Activated T-cell treated with anti-CD3 and anti-CD28 coated beads, Interleukin-2, amount 50 U/mL, for 72 hours (primary cell): ENCODE measurements at regions not wholly inside any gene's neighbourhood (a gene's known extent, or its start where the extent isn't known, plus 50 kb on each side); places are given as distances from the start of the nearest gene placed in this dataset.

Experiments used
- ATAC-seq, 2 donors: fragments of 150-1000 bp; cut with Tn5 transposase; replicated peaks in 1 of 2; 2 replicates each; pipeline ENCODE4 v1.10.0; 2021; ENCODE audit warnings: moderate library complexity in 2 of 2, mild to moderate bottlenecking in 1 of 2
- DNase-seq, 2 donors: peaks; one replicate each; pipeline ENCODE4 v3.0.0; 2021 to 2022; ENCODE audit warnings: mixed read lengths in 1 of 2
- H3K27ac Mint-ChIP-seq: one replicate; pipeline ENCODE4 v1.8.0; 2022; ENCODE audit warnings: mild to moderate bottlenecking, moderate library complexity, mixed read lengths
- H3K27me3 Mint-ChIP-seq: one replicate; pipeline ENCODE4 v1.8.0; 2022; ENCODE audit warnings: low read depth, mixed read lengths
- H3K36me3 Mint-ChIP-seq, 2 donors: one replicate each; pipeline ENCODE4 v1.8.0; 2022; ENCODE audit warnings: mixed read lengths in 2 of 2, mild to moderate bottlenecking in 1 of 2; ENCODE audit not compliant: insufficient read depth in 2 of 2
- H3K4me1 Mint-ChIP-seq: one replicate; pipeline ENCODE4 v1.8.0; 2022; ENCODE audit warnings: low read depth, mixed read lengths
- H3K4me3 Mint-ChIP-seq, 2 donors: one replicate each; pipeline ENCODE4 v1.8.0; 2022; ENCODE audit warnings: mild to moderate bottlenecking in 2 of 2, mixed read lengths in 2 of 2, moderate library complexity in 2 of 2
- H3K9me3 Mint-ChIP-seq, 2 donors: one replicate each; pipeline ENCODE4 v1.8.0; 2022; ENCODE audit warnings: mixed read lengths in 2 of 2

DNA sequence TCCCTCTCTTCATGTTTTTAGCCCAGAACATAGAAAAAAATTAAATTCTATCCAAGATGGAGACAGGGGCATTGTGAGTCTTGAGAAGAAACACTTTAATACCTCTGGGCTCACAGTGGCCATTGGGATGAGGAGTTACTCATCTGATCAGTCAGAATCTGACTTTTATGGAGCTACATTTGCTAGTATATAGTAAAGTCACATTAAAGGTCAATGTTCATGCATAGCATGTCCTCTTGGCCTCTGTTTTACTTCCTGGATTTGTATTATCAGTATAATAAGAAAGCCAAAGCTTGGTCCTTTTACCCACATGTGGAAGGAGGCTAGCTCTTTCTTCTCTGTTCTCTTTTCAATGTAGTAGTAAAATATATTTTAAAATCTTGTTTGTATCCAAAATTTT, 93.6 kb upstream of the CNOT2 start:
- no peak for DNase-seq
- Mint-ChIP-seq H3K27me3 (peaks cover 13% of the 10 kb centered on the region), H3K36me3 (peaks cover 4 to 6% of the 10 kb centered on the region in 2 donors), H3K4me3 (no peak overlapping the region), H3K9me3 (peaks cover 0 to 4% of the 10 kb centered on the region in 2 donors), H3K4me1 (no peaks in the 10 kb centered on the region), H3K27ac (no peak overlapping the region)
- ATAC-seq: no peak

DNA sequence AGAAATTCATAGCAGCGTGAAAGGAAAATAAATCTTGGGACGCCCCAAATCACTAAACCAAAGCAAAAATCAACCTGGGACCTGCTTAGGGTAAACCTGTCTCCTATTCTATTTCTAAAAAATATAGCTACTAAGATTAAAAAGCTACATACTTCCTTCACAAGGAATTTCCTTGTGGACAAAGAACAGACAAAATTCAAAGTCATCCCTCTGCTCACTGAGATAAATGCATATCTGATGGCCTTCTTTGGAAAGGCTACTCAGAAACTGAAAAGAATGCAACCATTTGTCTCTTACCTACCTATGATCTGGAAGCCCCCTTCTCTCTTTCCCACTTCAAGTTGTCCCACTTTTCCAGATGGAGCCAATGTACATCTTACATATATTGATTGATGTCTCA, 93.0 kb upstream of the CNOT2 start:
- Mint-ChIP-seq H3K27ac (no peak overlapping the region), H3K4me1 (no peaks in the 10 kb centered on the region), H3K9me3 (peaks cover 0 to 4% of the 10 kb centered on the region in 2 donors), H3K4me3 (no peak overlapping the region), H3K36me3 (peaks cover 4 to 6% of the 10 kb centered on the region in 2 donors), H3K27me3 (peaks cover 13% of the 10 kb centered on the region)
- no peak for DNase-seq
- no peak for ATAC-seq

DNA sequence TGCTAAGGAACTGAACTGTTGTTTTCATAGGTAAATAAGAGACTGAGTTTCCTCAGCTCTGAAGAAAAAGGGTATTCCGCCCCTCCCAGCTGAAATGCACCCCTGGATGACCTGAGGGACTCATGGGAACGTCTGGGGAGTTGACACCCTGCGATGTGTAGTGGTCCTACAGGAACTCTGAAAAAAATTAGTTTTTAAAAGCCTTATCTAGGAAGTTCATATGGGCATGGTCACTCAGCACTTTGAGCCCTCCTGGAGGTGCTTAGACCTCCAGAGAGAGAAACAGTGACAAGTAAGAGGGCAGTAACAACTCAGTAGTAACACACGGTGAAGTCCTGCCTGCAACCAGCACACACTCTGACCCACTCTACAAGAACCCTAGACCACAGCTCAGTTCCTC, 91.2 kb upstream of the CNOT2 start:
- Mint-ChIP-seq H3K4me1 (no peaks in the 10 kb centered on the region), H3K27ac (no peak overlapping the region), H3K36me3 (peaks cover 4 to 6% of the 10 kb centered on the region in 2 donors), H3K4me3 (no peak overlapping the region), H3K9me3 (peaks cover 0 to 6% of the 10 kb centered on the region in 2 donors), H3K27me3 (peaks cover 13% of the 10 kb centered on the region)
- no peak for DNase-seq
- ATAC-seq: no peak

DNA sequence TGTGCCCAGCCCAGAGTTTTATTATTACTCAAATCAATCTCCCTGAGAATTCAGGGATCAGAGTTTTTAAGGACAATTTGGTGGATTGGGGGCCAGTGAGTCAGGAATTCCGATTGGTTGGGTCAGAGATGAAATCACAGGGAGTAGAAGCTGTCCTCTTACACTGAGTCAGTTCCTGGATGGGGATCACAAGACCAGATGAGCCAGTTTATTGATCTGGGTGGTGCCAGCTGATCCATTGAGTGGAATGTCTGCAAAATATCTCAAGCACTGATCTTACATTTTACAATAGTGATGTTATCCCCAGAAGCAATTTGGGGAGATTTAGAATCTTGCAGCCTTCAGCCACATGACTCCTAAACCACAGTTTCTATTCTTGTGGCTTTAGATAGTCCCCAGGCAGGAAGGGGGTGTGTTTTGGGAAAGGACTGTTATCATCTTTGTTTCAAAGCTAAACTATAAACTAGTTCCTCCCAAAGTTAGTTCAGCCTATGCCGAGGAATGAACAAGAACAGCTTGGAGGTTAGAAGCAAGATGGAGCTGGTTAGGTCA, 89.1 kb upstream of the CNOT2 start:
- Mint-ChIP-seq H3K9me3 (peaks cover 4 to 14% of the 10 kb centered on the region in 2 donors), H3K27ac (no peak overlapping the region), H3K4me3 (no peak overlapping the region), H3K4me1 (no peaks in the 10 kb centered on the region), H3K36me3 (peaks cover 7 to 10% of the 10 kb centered on the region in 2 donors), H3K27me3 (peaks cover 15% of the 10 kb centered on the region)
- DNase-seq (no peak), ATAC-seq (no peak)

DNA sequence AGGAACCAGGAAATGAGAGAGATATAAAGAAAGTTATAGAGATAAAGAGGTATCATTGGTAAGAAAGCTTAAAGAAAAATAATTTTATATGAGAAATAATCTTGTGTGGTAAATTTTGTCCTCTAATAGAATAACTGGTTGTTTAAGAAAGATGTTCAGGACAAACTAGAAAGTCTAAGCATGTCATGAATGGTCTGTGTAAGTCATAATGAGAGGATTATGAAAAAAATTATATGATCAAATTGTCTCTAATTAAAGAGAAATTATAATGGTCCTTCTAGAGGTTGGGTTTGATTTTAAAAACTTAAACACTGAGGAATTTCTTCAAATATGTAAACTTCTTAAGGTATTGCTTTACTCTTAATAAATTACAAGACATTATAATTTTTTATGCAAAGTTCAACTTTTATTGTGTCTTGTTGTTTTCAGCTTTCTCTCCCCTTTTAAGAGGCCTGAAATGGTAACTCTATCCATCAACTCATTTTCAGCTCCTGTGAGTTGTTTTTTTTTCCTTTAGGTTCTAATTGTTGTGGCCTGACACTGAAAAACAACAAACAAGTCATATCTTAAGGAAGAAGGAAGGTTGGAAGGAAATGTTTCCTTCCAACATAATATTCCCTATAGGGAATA, 88.2 kb upstream of the CNOT2 start:
- Mint-ChIP-seq H3K27me3 (peaks cover 14% of the 10 kb centered on the region), H3K36me3 (peaks cover 7 to 10% of the 10 kb centered on the region in 2 donors), H3K9me3 (peaks cover 4 to 14% of the 10 kb centered on the region in 2 donors), H3K4me1 (no peaks in the 10 kb centered on the region), H3K4me3 (no peak overlapping the region), H3K27ac (no peak overlapping the region)
- ATAC-seq: no peak
- no peak for DNase-seq

DNA sequence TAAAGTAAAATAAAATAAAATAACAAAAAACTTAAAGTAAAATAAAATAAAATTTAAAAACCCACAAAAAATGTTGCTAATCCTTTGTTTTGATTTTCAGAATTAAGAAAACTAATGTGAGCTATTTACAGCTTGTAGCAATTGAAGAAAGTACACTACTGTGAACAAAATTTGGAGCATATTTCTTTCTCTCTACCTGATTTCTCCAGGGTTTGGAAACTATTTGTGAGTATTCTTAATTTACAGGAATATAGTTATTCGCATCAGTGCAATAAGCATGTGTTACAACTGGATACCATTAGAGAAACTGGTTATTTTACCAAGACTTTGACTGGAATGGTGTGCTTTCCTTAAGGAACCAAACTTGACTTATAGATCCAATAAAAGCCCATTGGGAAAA, 86.1 kb upstream of the CNOT2 start:
- H3K4me1 Mint-ChIP-seq: no peaks in the 10 kb centered on the region
- no peak for ATAC-seq
- no peak for DNase-seq
- H3K27ac Mint-ChIP-seq: no peak overlapping the region
- no peak overlapping the region for H3K4me3 Mint-ChIP-seq
- H3K27me3 Mint-ChIP-seq: peaks cover 7% of the 10 kb centered on the region
- peaks cover 7 to 10% of the 10 kb centered on the region in 2 donors for H3K36me3 Mint-ChIP-seq
- H3K9me3 Mint-ChIP-seq: peaks cover 5 to 18% of the 10 kb centered on the region in 2 donors

DNA sequence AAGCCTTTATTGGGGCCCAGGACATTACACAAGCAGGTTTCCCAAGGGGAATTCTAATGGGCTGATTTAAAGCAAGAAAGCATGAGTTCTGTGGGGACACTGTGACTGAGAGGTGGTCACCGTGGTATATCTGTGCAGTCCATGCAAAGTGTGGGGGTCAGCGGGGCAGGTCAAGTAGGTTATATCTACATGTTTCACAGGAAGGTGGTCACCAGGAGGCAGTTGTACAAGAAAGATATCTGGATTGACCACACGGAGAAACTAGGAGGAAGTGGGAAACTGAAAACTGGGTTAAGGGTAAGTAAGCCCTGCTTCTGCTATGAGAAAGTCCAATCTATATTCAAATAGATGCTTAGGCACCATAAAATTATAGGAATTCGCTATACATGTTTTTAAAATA, 77.8 kb upstream of the CNOT2 start:
- Mint-ChIP-seq H3K4me3 (no peak overlapping the region), H3K9me3 (peaks cover under 1 to 4% of the 10 kb centered on the region in 2 donors), H3K4me1 (no peaks in the 10 kb centered on the region), H3K36me3 (no peaks in the 10 kb centered on the region), H3K27me3 (no peaks in the 10 kb centered on the region), H3K27ac (no peak overlapping the region)
- DNase-seq (no peak), ATAC-seq (no peak)

DNA sequence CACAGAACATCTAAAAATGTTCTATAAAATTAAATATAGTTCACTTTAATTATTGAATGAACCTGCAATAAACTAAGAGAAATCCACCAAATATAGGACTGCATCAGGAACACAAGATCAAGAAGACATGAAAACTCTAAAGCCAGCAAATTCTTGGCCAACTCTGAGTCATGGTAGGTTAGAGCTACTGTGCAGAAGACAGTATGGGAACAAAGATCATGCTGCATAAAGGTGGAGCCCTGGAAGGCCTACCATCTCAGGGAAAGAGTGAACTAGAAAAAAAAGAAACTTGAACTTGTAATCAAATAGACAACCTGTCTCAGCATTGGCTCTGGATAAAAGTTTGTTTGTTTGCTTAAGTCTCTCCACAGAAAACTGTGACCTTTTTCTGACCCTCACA, 66.9 kb upstream of the CNOT2 start:
- H3K27me3 Mint-ChIP-seq: no peaks in the 10 kb centered on the region
- H3K9me3 Mint-ChIP-seq: peaks cover 1 to 2% of the 10 kb centered on the region in 2 donors
- no peak overlapping the region for H3K27ac Mint-ChIP-seq
- no peak overlapping the region for H3K4me3 Mint-ChIP-seq
- ATAC-seq: no peak
- DNase-seq: no peak
- no peaks in the 10 kb centered on the region for H3K36me3 Mint-ChIP-seq
- H3K4me1 Mint-ChIP-seq: no peaks in the 10 kb centered on the region

DNA sequence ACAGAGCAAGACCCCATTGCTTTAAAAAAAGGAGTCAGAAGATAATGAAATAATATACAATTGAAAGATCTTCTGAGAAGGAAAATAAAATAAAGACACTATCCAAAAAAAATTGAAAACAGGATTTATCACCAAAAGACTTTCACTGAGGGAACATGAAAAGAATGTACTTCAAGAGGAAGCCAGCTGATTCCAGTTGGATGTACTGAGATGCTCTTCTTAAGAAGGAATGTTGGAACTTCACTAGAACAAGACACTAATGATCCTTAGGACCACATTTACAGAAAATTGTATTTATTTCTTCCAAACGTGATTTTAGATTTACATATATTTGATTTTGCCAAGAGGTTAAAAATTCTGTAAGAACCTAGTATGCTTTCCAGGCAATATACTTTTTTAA, 65.6 kb upstream of the CNOT2 start:
- peaks cover 2 to 5% of the 10 kb centered on the region in 2 donors for H3K9me3 Mint-ChIP-seq
- no peak overlapping the region for H3K27ac Mint-ChIP-seq
- DNase-seq: no peak
- no peaks in the 10 kb centered on the region for H3K27me3 Mint-ChIP-seq
- H3K4me1 Mint-ChIP-seq: no peaks in the 10 kb centered on the region
- H3K4me3 Mint-ChIP-seq: no peak overlapping the region
- H3K36me3 Mint-ChIP-seq: no peaks in the 10 kb centered on the region
- ATAC-seq: no peak

DNA sequence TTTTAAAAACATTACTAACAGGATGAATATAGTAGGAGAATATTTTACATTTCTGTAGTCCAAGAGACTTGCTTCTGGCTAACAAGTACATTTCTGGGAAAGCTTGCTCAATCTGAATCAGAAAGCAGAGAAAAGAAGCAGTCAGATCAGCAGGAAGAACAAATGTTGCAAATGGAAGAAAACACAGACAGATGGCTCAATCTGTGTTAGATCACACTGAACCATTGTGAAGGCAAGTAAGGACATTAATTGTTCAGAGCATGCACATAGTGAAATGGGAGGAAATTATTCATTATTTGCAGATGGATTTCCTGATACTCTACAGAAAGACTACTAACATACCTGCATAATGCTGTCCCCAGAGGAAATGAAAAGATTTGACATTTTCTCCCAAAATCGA, 65.2 kb upstream of the CNOT2 start:
- no peak for ATAC-seq
- H3K9me3 Mint-ChIP-seq: peaks cover 2 to 7% of the 10 kb centered on the region in 2 donors
- peaks cover 0 to 1% of the 10 kb centered on the region in 2 donors for H3K36me3 Mint-ChIP-seq
- no peaks in the 10 kb centered on the region for H3K4me1 Mint-ChIP-seq
- no peak overlapping the region for H3K27ac Mint-ChIP-seq
- H3K27me3 Mint-ChIP-seq: peaks cover 4% of the 10 kb centered on the region
- H3K4me3 Mint-ChIP-seq: no peak overlapping the region
- DNase-seq: no peak

DNA sequence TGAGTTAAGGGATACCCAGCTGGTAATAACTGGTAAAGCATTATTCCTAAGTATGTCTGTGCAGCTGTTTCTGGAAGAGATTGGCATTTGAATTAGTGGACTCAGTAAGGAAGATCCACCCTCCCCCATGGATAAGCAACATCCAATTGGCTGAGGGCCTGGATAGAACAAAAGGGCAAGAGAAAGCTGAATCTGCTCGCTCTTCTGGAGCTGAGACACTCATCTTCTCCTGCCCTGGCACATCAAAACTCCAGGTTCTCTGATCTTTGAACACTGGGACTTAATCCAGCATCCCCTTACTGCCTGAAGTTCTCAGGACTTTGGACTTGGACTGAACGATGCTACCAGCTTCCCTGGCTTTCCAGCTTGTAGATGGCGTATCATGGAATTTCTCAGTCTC, 63.1 kb upstream of the CNOT2 start:
- Mint-ChIP-seq H3K36me3 (peaks cover 0 to 1% of the 10 kb centered on the region in 2 donors), H3K27me3 (peaks cover 7% of the 10 kb centered on the region), H3K4me1 (no peaks in the 10 kb centered on the region), H3K27ac (no peak overlapping the region), H3K4me3 (no peak overlapping the region), H3K9me3 (peaks cover 2 to 7% of the 10 kb centered on the region in 2 donors)
- ATAC-seq (no peak), DNase-seq (no peak)

DNA sequence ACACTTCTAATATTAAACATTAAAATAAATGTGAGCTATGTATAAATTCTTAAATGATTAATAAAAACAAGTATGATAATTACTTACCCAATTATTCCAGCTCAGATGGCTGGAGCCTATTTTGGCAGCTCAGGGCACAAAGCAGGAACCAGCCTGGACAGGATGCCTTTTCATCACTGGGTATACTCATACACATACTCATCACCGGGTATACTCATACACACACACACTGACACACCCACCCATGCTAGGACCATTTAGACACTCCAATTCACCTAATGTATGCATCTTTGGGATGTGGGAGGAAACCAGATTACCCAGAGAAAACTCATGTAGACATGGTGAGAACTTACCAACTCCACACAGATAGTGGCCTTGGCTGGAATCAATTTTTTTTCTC, 57.9 kb upstream of the CNOT2 start:
- H3K4me1 Mint-ChIP-seq: no peaks in the 10 kb centered on the region

DNA sequence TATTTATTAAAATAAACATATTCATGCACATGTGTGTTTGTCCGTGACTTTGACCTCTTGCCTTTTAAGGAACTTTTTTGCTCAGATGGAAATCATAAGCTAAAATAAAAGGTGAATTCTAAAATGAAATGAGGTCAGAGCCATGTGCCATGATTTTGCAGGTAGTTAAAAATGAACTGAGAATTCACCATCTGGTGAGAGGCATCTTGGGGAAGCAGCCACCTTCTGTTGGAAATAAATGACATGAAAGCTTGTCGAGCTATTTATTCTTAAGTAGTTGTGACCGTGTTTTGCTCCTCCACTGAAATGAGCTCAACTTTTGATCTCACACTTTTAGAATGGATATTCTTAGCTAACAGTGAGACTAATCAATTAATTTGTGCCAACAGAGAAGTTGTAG, 56.8 kb upstream of the CNOT2 start:
- no peak for DNase-seq
- Mint-ChIP-seq H3K27me3 (peaks cover 7% of the 10 kb centered on the region), H3K4me3 (no peak overlapping the region), H3K4me1 (no peaks in the 10 kb centered on the region), H3K36me3 (peaks cover 0 to 1% of the 10 kb centered on the region in 2 donors), H3K27ac (no peak overlapping the region), H3K9me3 (peaks cover 0 to 6% of the 10 kb centered on the region in 2 donors)
- no peak for ATAC-seq

More for the DNA sequence above, 57.9 kb upstream of the CNOT2 start:
- no peak for DNase-seq
- peaks cover 0 to 1% of the 10 kb centered on the region in 2 donors for H3K36me3 Mint-ChIP-seq
- no peak for ATAC-seq
- H3K27me3 Mint-ChIP-seq: peaks cover 7% of the 10 kb centered on the region
- no peak overlapping the region for H3K27ac Mint-ChIP-seq
- H3K9me3 Mint-ChIP-seq: peaks cover 0 to 7% of the 10 kb centered on the region in 2 donors
- H3K4me3 Mint-ChIP-seq: no peak overlapping the region
